Esophagus squamous epithelium (tissue), 4 donors: ENCODE measurements at regions not wholly inside any gene's neighbourhood (a gene's known extent, or its start where the extent isn't known, plus 50 kb on each side); places are given as distances from the start of the nearest gene placed in this dataset.

Source experiments
- CTCF ChIP-seq, 6 experiments: fragments of 450-650 bp in 4 of 6; fragments of 200-600 bp in 2 of 6; sonication (generic) in 2 of 6; IDR thresholded peaks; one replicate each; pipeline ENCODE4 v1.5.1; 2016 to 2019; ENCODE audit warnings: antibody characterized with exemption in 6 of 6, mild to moderate bottlenecking in 4 of 6, moderate library complexity in 4 of 6
- POLR2A ChIP-seq, 4 donors: fragments of 450-650 bp; IDR thresholded peaks; one replicate each; pipeline ENCODE4 v1.6.1; 2017; ENCODE audit warnings: antibody characterized with exemption in 4 of 4, mild to moderate bottlenecking in 4 of 4, moderate library complexity in 3 of 4

GRCh38 chr2:224155371-224155770 is 116.3 kb upstream of the SERPINE2 start:
- TF ChIP-seq CTCF (IDR thresholded peaks at IDR 0.05) = no peak
- TF ChIP-seq POLR2A (IDR thresholded peaks at IDR 0.05) = no peak
